WERI-Rb-1 (cell line): ENCODE measurements at regions not wholly inside any gene's neighbourhood (a gene's known extent, or its start where the extent isn't known, plus 50 kb on each side); places are given as distances from the start of the nearest gene placed in this dataset.

Source experiments
- DNase-seq: peaks from one replicate; pipeline ENCODE4 v3.0.0-alpha.2; 2020
- H3K27ac ChIP-seq: fragments of 250-450 bp; sonication (Bioruptor Pico); 2 replicates; pipeline ENCODE4 v1.5.1; 2020; ENCODE audit warnings: mild to moderate bottlenecking, moderate library complexity
- H3K27me3 ChIP-seq: fragments of 250-450 bp; sonication (Bioruptor Pico); 2 replicates; pipeline ENCODE4 v1.5.1; 2021; ENCODE audit warnings: mild to moderate bottlenecking, low read depth, moderate library complexity; ENCODE audit not compliant: insufficient read depth, severe bottlenecking
- H3K36me3 ChIP-seq: fragments of 250-450 bp; sonication (Bioruptor Pico); 2 replicates; pipeline ENCODE4 v1.5.1; 2020; ENCODE audit warnings: mild to moderate bottlenecking, moderate library complexity
- H3K4me3 ChIP-seq: 2 replicates; pipeline ENCODE4 v1.5.1; 2011; ENCODE audit warnings: low read depth, mild to moderate bottlenecking, control low read depth, low read length
- H3K9me3 ChIP-seq: fragments of 250-450 bp; sonication (Bioruptor Pico); 2 replicates; pipeline ENCODE4 v1.5.1; 2021; ENCODE audit warnings: mild to moderate bottlenecking, moderate library complexity; ENCODE audit not compliant: severe bottlenecking
- TF ChIP-seq, protein P1 (sequence below): IDR thresholded peaks from 2 replicates; pipeline ENCODE4 v1.5.1; 2011; ENCODE audit warnings: low read depth, mild to moderate bottlenecking, control low read depth, inconsistent platforms, low read length

DNA sequence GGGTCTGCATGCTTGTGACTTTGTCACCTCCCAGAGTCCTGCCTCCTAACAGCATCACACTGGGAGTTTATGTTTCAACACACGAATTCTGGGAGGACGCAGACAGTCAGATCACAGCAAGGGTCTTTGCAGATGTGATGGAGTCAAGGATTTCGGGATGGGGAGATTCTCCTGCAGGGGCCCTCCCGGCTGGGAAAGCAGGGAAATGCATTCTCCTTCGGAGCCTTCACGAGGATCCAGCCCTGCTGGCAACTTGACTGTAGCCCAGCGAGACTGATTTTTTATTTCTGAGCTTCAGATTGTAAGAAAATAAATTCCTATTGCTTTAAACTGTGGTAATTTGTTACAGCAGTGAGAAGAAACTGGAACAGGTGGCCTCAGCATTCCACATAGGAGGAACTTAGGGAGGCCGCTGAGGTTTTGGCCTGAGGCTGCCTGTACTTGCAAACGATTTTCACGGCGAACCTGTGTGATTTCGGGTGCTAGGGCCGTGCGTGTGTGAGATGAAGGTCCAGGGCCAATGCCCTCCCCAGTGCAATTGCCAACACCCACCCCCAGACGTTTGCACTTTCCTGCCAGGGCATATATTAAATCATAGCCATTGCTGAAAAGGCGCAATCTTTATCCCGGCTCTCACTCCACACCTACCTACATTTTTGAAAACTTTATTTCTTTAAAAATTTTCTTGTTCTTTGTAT, 79.8 kb downstream of the ASB1 start:
- DNase-seq: no peak

GRCh38 chr2:238507836-238508235, 81.1 kb downstream of the ASB1 start:
- TF ChIP-seq, protein P1, sequence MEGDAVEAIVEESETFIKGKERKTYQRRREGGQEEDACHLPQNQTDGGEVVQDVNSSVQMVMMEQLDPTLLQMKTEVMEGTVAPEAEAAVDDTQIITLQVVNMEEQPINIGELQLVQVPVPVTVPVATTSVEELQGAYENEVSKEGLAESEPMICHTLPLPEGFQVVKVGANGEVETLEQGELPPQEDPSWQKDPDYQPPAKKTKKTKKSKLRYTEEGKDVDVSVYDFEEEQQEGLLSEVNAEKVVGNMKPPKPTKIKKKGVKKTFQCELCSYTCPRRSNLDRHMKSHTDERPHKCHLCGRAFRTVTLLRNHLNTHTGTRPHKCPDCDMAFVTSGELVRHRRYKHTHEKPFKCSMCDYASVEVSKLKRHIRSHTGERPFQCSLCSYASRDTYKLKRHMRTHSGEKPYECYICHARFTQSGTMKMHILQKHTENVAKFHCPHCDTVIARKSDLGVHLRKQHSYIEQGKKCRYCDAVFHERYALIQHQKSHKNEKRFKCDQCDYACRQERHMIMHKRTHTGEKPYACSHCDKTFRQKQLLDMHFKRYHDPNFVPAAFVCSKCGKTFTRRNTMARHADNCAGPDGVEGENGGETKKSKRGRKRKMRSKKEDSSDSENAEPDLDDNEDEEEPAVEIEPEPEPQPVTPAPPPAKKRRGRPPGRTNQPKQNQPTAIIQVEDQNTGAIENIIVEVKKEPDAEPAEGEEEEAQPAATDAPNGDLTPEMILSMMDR: no peak
- no peak for DNase-seq
- peaks cover 74% of the 10 kb centered on the region for H3K27me3 ChIP-seq

More for the DNA sequence above, 79.8 kb downstream of the ASB1 start:
- H3K27ac ChIP-seq: no peak overlapping the region
- TF ChIP-seq, protein P1: no peak
- H3K27me3 ChIP-seq: peaks cover 61% of the 10 kb centered on the region
- no peaks in the 10 kb centered on the region for H3K36me3 ChIP-seq
- no peak overlapping the region for H3K4me3 ChIP-seq
- no peaks in the 10 kb centered on the region for H3K9me3 ChIP-seq

DNA sequence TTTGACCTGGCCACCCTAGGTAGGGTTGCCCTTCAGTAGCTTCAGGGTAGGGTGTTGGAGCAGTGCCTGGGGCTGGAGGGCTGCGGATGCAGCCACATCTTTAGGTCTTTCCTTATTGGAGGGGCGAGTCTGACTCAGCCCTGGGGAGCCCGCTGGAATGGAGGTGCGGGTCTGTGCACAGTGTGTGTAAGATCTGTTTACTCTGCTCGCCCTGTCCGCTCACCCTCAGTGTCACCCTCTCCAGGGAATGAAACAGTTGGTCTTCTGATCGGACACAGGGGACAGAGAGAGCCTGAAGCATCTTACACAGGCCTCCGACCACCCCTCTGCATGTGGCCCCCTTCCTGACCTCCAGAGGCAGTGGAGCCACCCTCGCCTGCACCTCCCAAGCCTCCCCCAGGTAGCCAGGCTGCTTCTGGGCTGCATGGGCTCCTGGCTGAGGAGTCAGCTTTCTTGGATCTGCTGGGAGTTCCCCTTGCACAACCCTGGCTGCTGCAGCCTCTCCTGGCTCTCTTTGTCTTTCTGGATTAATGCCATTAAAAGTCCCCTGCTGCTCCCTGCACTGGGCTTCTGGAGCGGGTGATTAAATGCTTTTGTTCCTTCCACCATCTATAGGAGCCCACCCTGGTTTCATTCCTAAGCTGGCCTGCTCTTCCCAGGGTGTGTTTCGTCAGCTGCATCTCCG, 82.6 kb downstream of the ASB1 start:
- Histone ChIP-seq H3K9me3 (no peaks in the 10 kb centered on the region), H3K27ac (no peak overlapping the region), H3K36me3 (no peaks in the 10 kb centered on the region), H3K4me3 (no peak overlapping the region), H3K27me3 (peaks cover 74% of the 10 kb centered on the region)
- TF ChIP-seq, protein P1: no peak
- no peak for DNase-seq

More at GRCh38 chr2:238507836-238508235, 81.1 kb downstream of the ASB1 start:
- H3K9me3 ChIP-seq: no peaks in the 10 kb centered on the region
- H3K27ac ChIP-seq: no peak overlapping the region
- H3K36me3 ChIP-seq: no peaks in the 10 kb centered on the region
- no peak overlapping the region for H3K4me3 ChIP-seq

GRCh38 chr2:238509903-238510302, 83.2 kb downstream of the ASB1 start:
- no peak for DNase-seq
- Histone ChIP-seq H3K27ac (no peak overlapping the region), H3K9me3 (no peaks in the 10 kb centered on the region), H3K27me3 (peaks cover 72% of the 10 kb centered on the region), H3K4me3 (no peak overlapping the region), H3K36me3 (no peaks in the 10 kb centered on the region)
- TF ChIP-seq, protein P1: no peak

- TF ChIP-seq, protein P1: no peak
- H3K4me3 ChIP-seq: no peak overlapping the region
- DNase-seq: no peak
- H3K27me3 ChIP-seq: peaks cover 60% of the 10 kb centered on the region
- H3K27ac ChIP-seq: no peak overlapping the region
- H3K36me3 ChIP-seq: no peaks in the 10 kb centered on the region
- H3K9me3 ChIP-seq: no peaks in the 10 kb centered on the region
Observed at GRCh38 chr2:238510911-238511613, 84.3 kb downstream of the ASB1 start.
